Spleen (tissue), 7 donors: ENCODE measurements at regions not wholly inside any gene's neighbourhood (a gene's known extent, or its start where the extent isn't known, plus 50 kb on each side); places are given as distances from the start of the nearest gene placed in this dataset.

Source experiments
- POLR2A ChIP-seq, 3 donors: fragments of 450-650 bp; IDR thresholded peaks; one replicate each; pipeline ENCODE4 v1.5.1; 2017; ENCODE audit warnings: antibody characterized with exemption in 3 of 3, mild to moderate bottlenecking in 1 of 3
- POLR2AphosphoS5 ChIP-seq, 3 donors: sonication (generic); formaldehyde crosslinking; IDR thresholded peaks; one replicate each; pipeline ENCODE4 v1.5.1; 2017; ENCODE audit warnings: antibody characterized with exemption in 3 of 3
- TF ChIP-seq, protein P1 (sequence below), 11 experiments: fragments of 200-600 bp in 7 of 11; fragments of 450-650 bp in 4 of 11; sonication (generic) in 4 of 11; IDR thresholded peaks in 8 of 11; conservative IDR thresholded peaks in 3 of 11; 1 replicate in 7 of 11; 2 replicates in 4 of 11; pipeline versions ENCODE4 v1.4.0 to v1.8.0; 2016 to 2021; ENCODE audit warnings: antibody characterized with exemption in 11 of 11, inconsistent platforms in 4 of 11, mild to moderate bottlenecking in 1 of 11
- donor health status: DM: no; HTN: no; CAD: no; lungs with moderate emphysema.
- donor health status: DM: no; HTN: no; CAD: no.
- donor health status: DM: no; HTN: no; CAD: no.

- TF ChIP-seq, protein P1, sequence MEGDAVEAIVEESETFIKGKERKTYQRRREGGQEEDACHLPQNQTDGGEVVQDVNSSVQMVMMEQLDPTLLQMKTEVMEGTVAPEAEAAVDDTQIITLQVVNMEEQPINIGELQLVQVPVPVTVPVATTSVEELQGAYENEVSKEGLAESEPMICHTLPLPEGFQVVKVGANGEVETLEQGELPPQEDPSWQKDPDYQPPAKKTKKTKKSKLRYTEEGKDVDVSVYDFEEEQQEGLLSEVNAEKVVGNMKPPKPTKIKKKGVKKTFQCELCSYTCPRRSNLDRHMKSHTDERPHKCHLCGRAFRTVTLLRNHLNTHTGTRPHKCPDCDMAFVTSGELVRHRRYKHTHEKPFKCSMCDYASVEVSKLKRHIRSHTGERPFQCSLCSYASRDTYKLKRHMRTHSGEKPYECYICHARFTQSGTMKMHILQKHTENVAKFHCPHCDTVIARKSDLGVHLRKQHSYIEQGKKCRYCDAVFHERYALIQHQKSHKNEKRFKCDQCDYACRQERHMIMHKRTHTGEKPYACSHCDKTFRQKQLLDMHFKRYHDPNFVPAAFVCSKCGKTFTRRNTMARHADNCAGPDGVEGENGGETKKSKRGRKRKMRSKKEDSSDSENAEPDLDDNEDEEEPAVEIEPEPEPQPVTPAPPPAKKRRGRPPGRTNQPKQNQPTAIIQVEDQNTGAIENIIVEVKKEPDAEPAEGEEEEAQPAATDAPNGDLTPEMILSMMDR (IDR thresholded peaks at IDR 0.05 in 8 of 11, conservative IDR thresholded peaks at IDR 0.05 in 3 of 11): no peak
- no peak for TF ChIP-seq POLR2A (IDR thresholded peaks at IDR 0.05)
- no peak for TF ChIP-seq POLR2AphosphoS5 (IDR thresholded peaks at IDR 0.05)
Observed at GRCh38 chr4:113826421-113826820, 64.9 kb upstream of the CAMK2D start.
